ENCODE measurements at regions not wholly inside any gene's neighbourhood (a gene's known extent, or its start where the extent isn't known, plus 50 kb on each side); places are given as distances from the start of the nearest gene placed in this dataset.
"Not testable (repeated sequence)": the region's sequence is repeated elsewhere in the genome, so short reads cannot be mapped to it uniquely, and the experiment has no call there.

DNA sequence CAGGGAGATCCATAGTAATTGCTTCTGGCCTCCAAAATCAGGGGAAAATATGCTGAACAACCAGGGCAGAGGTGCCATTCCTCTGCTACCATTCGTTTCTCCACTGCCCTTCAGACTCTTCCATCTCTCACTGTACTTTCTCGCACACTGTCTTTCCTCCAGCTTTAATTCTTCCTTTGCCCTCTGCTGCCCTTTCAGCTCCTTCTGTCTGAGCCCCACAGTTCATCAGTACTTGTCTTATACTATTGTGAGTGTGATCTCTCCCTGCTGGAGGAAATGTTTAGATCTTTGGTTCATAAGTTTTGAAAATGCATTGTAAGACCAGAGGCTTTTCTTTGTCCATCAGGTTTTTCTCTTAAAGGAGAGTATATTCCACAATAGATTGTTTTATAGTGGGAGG lies 184.9 kb upstream of the DTNA start:
- Histone ChIP-seq H3K4me2 (ENCODE audit: insufficient read depth, low read length) (no peak overlapping the region), H3K36me3 (ENCODE audit: insufficient read depth, low read length) (no peaks in the 10 kb centered on the region), H2AFZ (ENCODE audit: low read length) (no peak overlapping the region), H3K27ac (ENCODE audit: low read depth, low read length) (no peak overlapping the region), H3K9me3 (ENCODE audit: low read depth, low read length) (no peaks in the 10 kb centered on the region), H3K4me1 (ENCODE audit: insufficient read depth, low read length) (no peaks in the 10 kb centered on the region), H3K79me2 (ENCODE audit: insufficient read depth, low read length) (no peaks in the 10 kb centered on the region), H3K27me3 (ENCODE audit: insufficient read depth, low read length) (no peaks in the 10 kb centered on the region), H3K4me3 (ENCODE audit: insufficient read depth, low read length) (no peak overlapping the region), H4K20me1 (ENCODE audit: insufficient read depth, low read length) (no peaks in the 10 kb centered on the region)
- DNase-seq (ENCODE audit: insufficient read length, low spot score, missing footprints): no peak
- no peak for TF ChIP-seq CTCF (IDR thresholded peaks at IDR 0.05; ENCODE audit: extremely low read depth, low read depth, low read length)

GRCh38 chr18:34528177-34528576 lies 181.9 kb upstream of the DTNA start:
- H3K9me3 ChIP-seq (ENCODE audit: low read depth, low read length): no peaks in the 10 kb centered on the region
- H2AFZ ChIP-seq (ENCODE audit: low read length): no peak overlapping the region
- no peak overlapping the region for H3K4me2 ChIP-seq (ENCODE audit: insufficient read depth, low read length)
- TF ChIP-seq CTCF (IDR thresholded peaks at IDR 0.05; ENCODE audit: extremely low read depth, low read depth, low read length): no peak
- no peaks in the 10 kb centered on the region for H3K4me1 ChIP-seq (ENCODE audit: insufficient read depth, low read length)
- no peak overlapping the region for H3K4me3 ChIP-seq (ENCODE audit: insufficient read depth, low read length)
- no peaks in the 10 kb centered on the region for H3K27me3 ChIP-seq (ENCODE audit: insufficient read depth, low read length)
- H3K27ac ChIP-seq (ENCODE audit: low read depth, low read length): no peak overlapping the region
- no peaks in the 10 kb centered on the region for H3K79me2 ChIP-seq (ENCODE audit: insufficient read depth, low read length)
- H4K20me1 ChIP-seq (ENCODE audit: insufficient read depth, low read length): no peaks in the 10 kb centered on the region
- DNase-seq (ENCODE audit: insufficient read length, low spot score, missing footprints): no peak
- H3K36me3 ChIP-seq (ENCODE audit: insufficient read depth, low read length): no peaks in the 10 kb centered on the region

DNA sequence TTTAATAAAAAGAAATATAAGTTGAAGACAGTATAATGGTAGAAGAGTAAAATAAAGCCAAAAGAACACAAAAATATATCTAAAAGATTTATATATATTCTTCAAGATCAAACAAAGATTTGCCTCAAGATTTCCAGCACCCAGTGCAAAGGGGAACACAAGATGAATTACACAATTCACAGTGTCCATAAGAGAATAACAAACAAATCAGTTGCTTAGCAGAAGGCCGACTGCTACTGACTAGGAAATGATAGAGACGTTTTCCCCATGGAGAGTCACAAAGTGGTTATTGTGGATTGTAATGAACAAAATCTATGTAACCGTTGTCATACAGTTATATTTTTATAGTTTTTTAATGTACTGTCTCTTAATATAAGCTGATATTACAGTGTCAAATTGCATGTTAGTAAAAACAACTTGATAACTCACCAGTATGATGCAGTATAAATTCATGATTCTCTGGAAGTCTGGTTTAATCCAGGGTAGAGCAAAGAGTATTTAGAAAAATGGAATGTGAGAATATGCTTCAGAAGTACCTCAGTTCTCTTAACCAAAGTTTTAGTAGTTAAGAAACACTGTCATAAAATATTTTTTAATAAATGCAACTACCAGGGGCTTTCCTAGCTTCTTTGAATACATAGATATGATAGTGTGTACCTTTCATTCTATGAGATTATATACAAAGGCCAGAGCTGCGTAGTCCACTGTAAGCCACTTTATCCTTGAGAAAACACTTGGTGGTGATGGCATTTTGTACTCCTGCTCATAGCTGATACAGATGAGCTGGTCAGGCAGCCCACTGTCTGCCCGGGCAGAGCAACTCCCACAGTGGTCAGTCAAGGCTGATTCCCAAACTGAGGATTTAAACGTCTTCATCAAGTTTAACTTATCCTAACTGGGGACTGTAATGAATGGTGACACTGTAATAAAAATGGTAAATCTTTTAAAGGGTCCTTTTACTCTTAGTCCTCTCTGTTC lies 180.5 kb upstream of the DTNA start:
- H4K20me1 ChIP-seq (ENCODE audit: insufficient read depth, low read length): no peaks in the 10 kb centered on the region
- H3K4me2 ChIP-seq (ENCODE audit: insufficient read depth, low read length): no peak overlapping the region
- H3K36me3 ChIP-seq (ENCODE audit: insufficient read depth, low read length): no peaks in the 10 kb centered on the region
- H3K27ac ChIP-seq (ENCODE audit: low read depth, low read length): no peak overlapping the region
- no peaks in the 10 kb centered on the region for H3K9me3 ChIP-seq (ENCODE audit: low read depth, low read length)
- H3K4me3 ChIP-seq (ENCODE audit: insufficient read depth, low read length): no peak overlapping the region
- no peak overlapping the region for H2AFZ ChIP-seq (ENCODE audit: low read length)
- H3K4me1 ChIP-seq (ENCODE audit: insufficient read depth, low read length): no peaks in the 10 kb centered on the region
- TF ChIP-seq CTCF (IDR thresholded peaks at IDR 0.05; ENCODE audit: extremely low read depth, low read depth, low read length): no peak
- no peaks in the 10 kb centered on the region for H3K79me2 ChIP-seq (ENCODE audit: insufficient read depth, low read length)
- DNase-seq (ENCODE audit: insufficient read length, low spot score, missing footprints): no peak
- H3K27me3 ChIP-seq (ENCODE audit: insufficient read depth, low read length): no peaks in the 10 kb centered on the region

- no peak for DNase-seq (ENCODE audit: insufficient read length, low spot score, missing footprints)
- Histone ChIP-seq H3K27ac (ENCODE audit: low read depth, low read length) (no peak overlapping the region), H3K9me3 (ENCODE audit: low read depth, low read length) (no peaks in the 10 kb centered on the region), H3K27me3 (ENCODE audit: insufficient read depth, low read length) (no peaks in the 10 kb centered on the region), H4K20me1 (ENCODE audit: insufficient read depth, low read length) (no peaks in the 10 kb centered on the region), H3K4me2 (ENCODE audit: insufficient read depth, low read length) (no peak overlapping the region), H3K4me3 (ENCODE audit: insufficient read depth, low read length) (no peak overlapping the region), H3K4me1 (ENCODE audit: insufficient read depth, low read length) (no peaks in the 10 kb centered on the region), H3K79me2 (ENCODE audit: insufficient read depth, low read length) (no peaks in the 10 kb centered on the region), H3K36me3 (ENCODE audit: insufficient read depth, low read length) (no peaks in the 10 kb centered on the region), H2AFZ (ENCODE audit: low read length) (no peak overlapping the region)
- no peak for TF ChIP-seq CTCF (IDR thresholded peaks at IDR 0.05; ENCODE audit: extremely low read depth, low read depth, low read length)
Measured at GRCh38 chr18:34531110-34531509, 179.0 kb upstream of the DTNA start.

DNA sequence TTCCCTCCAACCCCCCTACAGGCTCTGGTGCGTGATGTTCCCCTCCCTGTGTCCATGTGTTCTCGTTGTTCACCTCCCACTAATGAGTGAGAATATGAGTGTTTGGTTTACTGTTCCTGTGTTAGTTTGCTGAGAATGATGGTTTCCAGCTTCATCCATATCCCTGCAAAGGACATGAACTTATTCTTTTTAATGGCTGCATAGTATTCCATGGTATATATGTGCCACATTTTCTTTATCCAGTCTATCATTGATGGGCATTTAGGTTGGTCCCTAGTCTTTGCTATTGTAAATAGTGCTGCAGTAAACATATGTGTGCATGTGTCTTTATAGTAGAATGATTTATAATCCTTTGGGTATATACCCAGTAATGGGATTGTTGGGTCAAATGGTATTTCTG lies 175.5 kb upstream of the DTNA start:
- H4K20me1 ChIP-seq (ENCODE audit: insufficient read depth, low read length); H3K79me2 ChIP-seq (ENCODE audit: insufficient read depth, low read length); DNase-seq (ENCODE audit: insufficient read length, low spot score, missing footprints); H3K4me1 ChIP-seq (ENCODE audit: insufficient read depth, low read length); H3K4me3 ChIP-seq (ENCODE audit: insufficient read depth, low read length); H2AFZ ChIP-seq (ENCODE audit: low read length); H3K27ac ChIP-seq (ENCODE audit: low read depth, low read length); H3K27me3 ChIP-seq (ENCODE audit: insufficient read depth, low read length); H3K9me3 ChIP-seq (ENCODE audit: low read depth, low read length); H3K4me2 ChIP-seq (ENCODE audit: insufficient read depth, low read length); H3K36me3 ChIP-seq (ENCODE audit: insufficient read depth, low read length): not testable (repeated sequence)

All from osteoblast (primary cell).